Small intestine (tissue), 7 donors: ENCODE measurements at regions not wholly inside any gene's neighbourhood (a gene's known extent, or its start where the extent isn't known, plus 50 kb on each side); places are given as distances from the start of the nearest gene placed in this dataset.
A peak's percentile ranks its signal among the peaks of the same experiment; 100 is the strongest.
"Not testable (repeated sequence)": the region's sequence is repeated elsewhere in the genome, so short reads cannot be mapped to it uniquely, and the experiment has no call there.

ENCODE experiments used
- DNase-seq, 2 donors: peaks; one replicate each; pipeline versions ENCODE4 v3.0.0 to v3.0.0-alpha.2; 2013
- FAIRE-seq: peaks from 2 replicates; lab custom pipeline; 2012; peaks lifted over from hg19 to GRCh38; lab: Jason Lieb, UNC
- H3K27ac ChIP-seq, 3 donors: one replicate each; pipeline ENCODE4 v1.5.1; 2013; ENCODE audit warnings: low read length in 2 of 3, mild to moderate bottlenecking in 2 of 3, control low read depth in 1 of 3, inconsistent platforms in 1 of 3, low read depth in 1 of 3, moderate library complexity in 1 of 3
- H3K27me3 ChIP-seq, 3 donors: one replicate each; pipeline ENCODE4 v1.6.1; 2013; ENCODE audit warnings: low read length in 3 of 3, inconsistent platforms in 1 of 3; ENCODE audit not compliant: control insufficient read depth in 3 of 3, insufficient read depth in 3 of 3
- H3K36me3 ChIP-seq, 3 donors: one replicate each; pipeline ENCODE4 v1.6.1; 2013; ENCODE audit warnings: low read length in 3 of 3, inconsistent platforms in 1 of 3, low read depth in 1 of 3, mild to moderate bottlenecking in 1 of 3, moderate library complexity in 1 of 3; ENCODE audit not compliant: control insufficient read depth in 3 of 3, insufficient read depth in 2 of 3
- H3K4me1 ChIP-seq, 3 donors: one replicate each; pipeline ENCODE4 v1.6.1; 2013; ENCODE audit warnings: low read length in 2 of 3, inconsistent platforms in 1 of 3, low read depth in 1 of 3, mild to moderate bottlenecking in 1 of 3, moderate library complexity in 1 of 3; ENCODE audit not compliant: control insufficient read depth in 3 of 3, insufficient read depth in 2 of 3
- H3K4me3 ChIP-seq, 3 donors: one replicate each; pipeline ENCODE4 v1.5.1; 2013; ENCODE audit warnings: low read length in 3 of 3, control low read depth in 1 of 3, inconsistent platforms in 1 of 3, low read depth in 1 of 3, mild to moderate bottlenecking in 1 of 3, moderate library complexity in 1 of 3
- H3K9me3 ChIP-seq, 2 donors: one replicate each; pipeline ENCODE4 v1.6.1; 2013; ENCODE audit warnings: low read depth in 1 of 2, low read length in 1 of 2; ENCODE audit not compliant: control insufficient read depth in 2 of 2, insufficient read depth in 1 of 2
- WGBS, 3 donors: extraction: QIAGEN DNeasy Blood & Tissue Kit; methylation state at CpG; one replicate each; pipeline ENCODE4 v1.1.7; 2013; 5-methylcytosine and 5-hydroxymethylcytosine counted together
- donor health status: healthy with polysubstance abuse.
- donor health status: control.
- donor health status: control.
- donor health status: Bipolar disorder and iron deficiency.
- donor health status: healthy.

- DNase-seq (peak in 1 of 2 donors; percentile 2), FAIRE-seq (no peak)
- Histone ChIP-seq H3K27me3 (no peaks in the 10 kb centered on the region), H3K36me3 (no peaks in the 10 kb centered on the region), H3K4me1 (no peaks in the 10 kb centered on the region), H3K27ac (no peak overlapping the region), H3K4me3 (no peak overlapping the region), H3K9me3 (no peaks in the 10 kb centered on the region)
- 35 to 52% (median 38%) methylated on average over 9 of the region's 9 CpGs for WGBS, 3 donors
These were observed 390.3 kb downstream of the SH2D1A start for GRCh38 chrX:124736553-124737270.

GRCh38 chrX:124737771-124738170 lies 391.4 kb downstream of the SH2D1A start:
- WGBS, 3 donors: 48 to 61% (median 51%) methylated on average over 4 of the region's 4 CpGs
- H3K36me3 ChIP-seq: no peaks in the 10 kb centered on the region

GRCh38 chrX:124747295-124747694 lies 400.9 kb downstream of the SH2D1A start:
- Histone ChIP-seq H3K36me3 (no peaks in the 10 kb centered on the region), H3K27me3 (no peaks in the 10 kb centered on the region), H3K9me3 (no peaks in the 10 kb centered on the region), H3K4me3 (no peak overlapping the region), H3K4me1 (no peaks in the 10 kb centered on the region), H3K27ac (no peak overlapping the region)
- no peak for FAIRE-seq
- WGBS, 3 donors: 57 to 89% (median 68%) methylated on average over 2 of the region's 2 CpGs
- no peak for DNase-seq

More at GRCh38 chrX:124737771-124738170, 391.4 kb downstream of the SH2D1A start:
- no peak for FAIRE-seq
- Histone ChIP-seq H3K4me3 (no peak overlapping the region), H3K27ac (no peak overlapping the region), H3K4me1 (no peaks in the 10 kb centered on the region), H3K9me3 (no peaks in the 10 kb centered on the region), H3K27me3 (no peaks in the 10 kb centered on the region)
- DNase-seq: no peak

- no peaks in the 10 kb centered on the region for H3K27me3 ChIP-seq
- no peak overlapping the region for H3K27ac ChIP-seq
- H3K9me3 ChIP-seq: no peaks in the 10 kb centered on the region
- H3K4me3 ChIP-seq: no peak overlapping the region
- no peaks in the 10 kb centered on the region for H3K36me3 ChIP-seq
- WGBS, 3 donors: 33 to 66% (median 38%) methylated on average over 1 of the region's 1 CpG
- FAIRE-seq (no peak), DNase-seq (no peak)
- H3K4me1 ChIP-seq: no peaks in the 10 kb centered on the region
These were observed 418.0 kb downstream of the SH2D1A start for GRCh38 chrX:124764354-124764753.

- no peaks in the 10 kb centered on the region for H3K4me1 ChIP-seq
- FAIRE-seq (no peak), DNase-seq (no peak)
These were observed 422.8 kb downstream of the SH2D1A start for GRCh38 chrX:124769166-124769565.

GRCh38 chrX:124771292-124771691 lies 424.9 kb downstream of the SH2D1A start:
- no peaks in the 10 kb centered on the region for H3K36me3 ChIP-seq
- no peaks in the 10 kb centered on the region for H3K9me3 ChIP-seq
- H3K27me3 ChIP-seq: no peaks in the 10 kb centered on the region
- FAIRE-seq (no peak), DNase-seq (no peak)
- H3K27ac ChIP-seq: no peak overlapping the region
- H3K4me3 ChIP-seq: no peak overlapping the region
- no peaks in the 10 kb centered on the region for H3K4me1 ChIP-seq
- 91 to 100% (median 93%) methylated on average over 2 of the region's 2 CpGs for WGBS, 3 donors

More at GRCh38 chrX:124769166-124769565, 422.8 kb downstream of the SH2D1A start:
- no peaks in the 10 kb centered on the region for H3K27me3 ChIP-seq
- no peak overlapping the region for H3K27ac ChIP-seq
- no peaks in the 10 kb centered on the region for H3K36me3 ChIP-seq
- WGBS, 3 donors: 48 to 65% (median 57%) methylated on average over 3 of the region's 3 CpGs
- H3K4me3 ChIP-seq: no peak overlapping the region
- H3K9me3 ChIP-seq: no peaks in the 10 kb centered on the region

GRCh38 chrX:124788253-124788652 lies 441.9 kb downstream of the SH2D1A start:
- H3K27me3 ChIP-seq, H3K27ac ChIP-seq, DNase-seq, H3K4me3 ChIP-seq, FAIRE-seq, H3K9me3 ChIP-seq, H3K36me3 ChIP-seq, H3K4me1 ChIP-seq: not testable (repeated sequence)
- 58 to 84% (median 80%) methylated on average over 4 of the region's 4 CpGs for whole genome bisulfite sequencing, 3 donors

GRCh38 chrX:124789874-124790273 lies 443.5 kb downstream of the SH2D1A start:
- not testable (repeated sequence) for H3K27me3 ChIP-seq, H3K9me3 ChIP-seq, DNase-seq, FAIRE-seq, H3K36me3 ChIP-seq, H3K4me1 ChIP-seq, H3K27ac ChIP-seq, H3K4me3 ChIP-seq
- WGBS, 3 donors: 92 to 100% (median 94%) methylated on average over 1 of the region's 1 CpG
